HG02678 (cell line): ENCODE measurements at regions not wholly inside any gene's neighbourhood (a gene's known extent, or its start where the extent isn't known, plus 50 kb on each side); places are given as distances from the start of the nearest gene placed in this dataset.

Experiments
- ATAC-seq: cut with Tn5 transposase; IDR thresholded peaks from one replicate; pipeline ENCODE4 v1.9.1; 2021; ENCODE audit warnings: mild to moderate bottlenecking, moderate library complexity; ENCODE audit not compliant: unreplicated experiment

DNA sequence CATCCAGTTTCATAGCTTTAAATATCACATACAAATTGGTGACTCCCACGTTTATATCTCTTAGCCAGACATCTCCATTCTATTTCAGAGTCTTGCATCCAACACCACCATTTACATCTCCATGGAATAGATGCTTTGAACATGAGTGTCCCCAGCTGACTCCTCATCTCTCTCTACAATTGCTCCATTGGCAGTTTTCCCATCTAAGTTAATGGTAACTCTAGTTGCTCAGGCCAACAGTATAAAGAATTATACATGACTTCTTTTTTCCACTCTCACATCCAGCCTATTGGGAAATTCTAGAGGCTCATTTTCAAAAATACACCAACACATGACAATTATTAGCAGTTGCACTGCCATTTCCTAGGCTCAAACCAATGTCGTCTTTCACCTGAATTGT, 388.2 kb downstream of the STIM2 start:
- ATAC-seq, result no peak

DNA sequence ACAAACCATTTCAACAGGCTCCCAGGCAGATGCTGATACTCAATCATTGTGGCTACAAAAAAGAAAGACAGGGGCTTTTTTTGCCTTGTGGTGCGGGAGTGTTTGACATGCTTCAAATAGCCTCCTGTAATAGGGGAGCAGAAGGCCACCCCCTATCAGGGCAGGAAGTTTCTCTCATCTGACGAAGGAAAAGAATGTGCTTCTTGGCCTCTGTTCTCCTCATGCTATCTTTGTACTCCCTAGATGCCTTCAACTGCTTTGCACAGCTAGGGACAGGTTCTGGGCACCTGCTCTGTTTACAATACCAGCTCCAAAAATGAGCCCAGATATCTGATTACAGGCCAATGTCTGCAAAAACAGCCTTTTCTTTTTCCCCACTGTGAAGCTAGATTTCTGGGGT, 391.1 kb downstream of the STIM2 start:
- ATAC-seq, result no peak

DNA sequence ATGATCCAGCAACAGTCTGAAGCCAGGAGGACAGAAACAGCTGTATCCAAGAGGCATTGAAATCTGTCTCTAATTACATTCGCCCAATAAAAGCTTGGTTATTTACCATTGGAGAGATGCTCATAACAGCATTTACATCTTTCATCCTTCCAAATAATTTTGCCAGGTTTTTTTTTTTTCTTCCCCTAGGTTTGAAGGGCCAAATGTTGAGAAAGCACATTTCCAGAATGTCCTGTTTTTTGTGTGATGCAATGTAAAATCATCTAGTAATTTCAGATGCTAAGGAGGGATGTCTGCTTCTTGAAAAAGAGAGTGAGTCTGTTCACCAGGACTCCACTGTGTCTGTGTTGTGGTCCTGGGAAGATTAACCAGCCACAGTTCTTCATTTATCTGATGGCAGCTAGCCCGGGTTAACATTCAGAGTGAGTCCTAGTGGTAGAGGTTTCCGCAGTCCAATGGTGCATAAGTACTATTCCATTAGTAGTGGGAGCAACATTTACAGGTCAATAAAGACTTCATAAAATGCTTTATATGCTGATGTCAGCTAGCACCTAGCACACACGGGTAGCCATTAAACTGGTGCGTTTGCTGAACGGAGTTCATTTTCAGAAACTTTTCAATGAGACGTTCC, 406.8 kb downstream of the STIM2 start:
- no peak for ATAC-seq

DNA sequence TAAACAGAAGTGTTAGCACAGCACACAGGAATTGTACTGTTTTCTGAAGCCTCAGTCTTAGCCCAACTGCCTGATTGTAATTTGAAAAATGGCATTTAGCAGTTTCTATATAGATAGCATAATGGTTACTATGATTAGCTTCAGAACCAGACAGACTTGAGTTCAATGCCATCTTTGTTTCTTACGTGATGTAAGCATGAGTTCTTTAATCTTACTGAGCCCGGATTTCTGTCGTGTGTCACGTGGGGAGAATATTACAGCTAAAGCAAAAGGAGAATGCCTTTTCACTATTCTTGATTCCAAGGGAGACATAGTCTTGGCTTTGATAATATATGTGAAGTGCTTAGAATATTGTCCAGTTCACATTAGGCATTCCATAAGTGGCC, 407.3 kb downstream of the STIM2 start:
- no peak for ATAC-seq

DNA sequence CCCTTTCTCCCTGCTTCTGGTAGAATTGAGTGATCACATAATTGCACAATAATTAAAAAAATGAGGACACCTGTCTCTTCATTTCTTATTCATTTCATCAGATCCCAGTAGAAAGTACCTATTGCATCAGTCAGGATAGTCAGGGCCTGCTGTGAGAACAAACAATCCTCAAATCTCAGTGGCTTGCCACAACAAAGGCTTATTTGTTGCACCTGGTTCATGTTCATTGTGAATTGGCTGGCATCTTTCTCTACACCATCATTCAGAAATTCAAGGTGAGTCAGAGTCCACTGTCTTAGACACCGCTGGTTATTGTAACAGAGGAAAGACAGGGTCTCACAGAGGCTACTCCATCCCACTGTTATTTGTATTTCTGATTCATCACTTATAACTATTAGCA, 409.8 kb downstream of the STIM2 start:
- no peak for ATAC-seq

DNA sequence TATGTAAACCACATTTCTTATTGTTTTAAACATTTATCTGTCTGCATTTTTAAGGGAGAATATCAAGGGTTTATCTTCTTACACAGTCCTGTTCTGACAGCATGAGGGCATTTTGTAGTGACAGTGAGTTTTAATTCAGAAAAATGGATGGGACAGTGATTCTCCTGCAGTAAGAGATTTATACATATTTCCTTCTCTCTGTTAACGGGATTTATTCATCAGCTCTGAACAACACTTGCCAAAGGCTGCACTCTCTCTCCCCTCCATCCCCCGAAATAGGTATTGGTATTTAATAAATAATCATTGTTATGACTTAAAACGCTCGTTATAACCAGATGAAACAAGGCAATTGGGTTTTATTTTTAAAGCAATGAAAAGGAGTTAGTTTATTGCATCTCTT, 410.9 kb downstream of the STIM2 start:
- no peak for ATAC-seq

DNA sequence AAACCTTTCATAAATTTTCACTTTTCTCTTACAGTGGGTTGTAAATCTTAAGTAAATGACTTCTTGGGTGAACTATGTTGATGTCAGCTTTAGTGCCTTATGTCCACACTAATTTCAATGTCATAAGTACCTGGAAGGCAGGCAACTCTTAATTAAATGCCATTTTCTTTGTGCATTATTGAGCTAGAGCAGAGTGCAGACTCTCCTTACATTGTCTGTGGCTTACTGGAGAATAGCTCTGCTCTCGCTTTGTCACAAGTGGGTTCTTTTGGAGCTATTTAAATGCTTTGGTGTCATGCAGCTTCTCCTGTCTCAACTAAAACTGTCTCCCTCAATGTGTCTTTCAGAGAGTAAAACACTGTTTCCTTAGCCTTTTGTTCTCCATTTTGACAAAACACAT, 411.6 kb downstream of the STIM2 start:
- ATAC-seq, result no peak

DNA sequence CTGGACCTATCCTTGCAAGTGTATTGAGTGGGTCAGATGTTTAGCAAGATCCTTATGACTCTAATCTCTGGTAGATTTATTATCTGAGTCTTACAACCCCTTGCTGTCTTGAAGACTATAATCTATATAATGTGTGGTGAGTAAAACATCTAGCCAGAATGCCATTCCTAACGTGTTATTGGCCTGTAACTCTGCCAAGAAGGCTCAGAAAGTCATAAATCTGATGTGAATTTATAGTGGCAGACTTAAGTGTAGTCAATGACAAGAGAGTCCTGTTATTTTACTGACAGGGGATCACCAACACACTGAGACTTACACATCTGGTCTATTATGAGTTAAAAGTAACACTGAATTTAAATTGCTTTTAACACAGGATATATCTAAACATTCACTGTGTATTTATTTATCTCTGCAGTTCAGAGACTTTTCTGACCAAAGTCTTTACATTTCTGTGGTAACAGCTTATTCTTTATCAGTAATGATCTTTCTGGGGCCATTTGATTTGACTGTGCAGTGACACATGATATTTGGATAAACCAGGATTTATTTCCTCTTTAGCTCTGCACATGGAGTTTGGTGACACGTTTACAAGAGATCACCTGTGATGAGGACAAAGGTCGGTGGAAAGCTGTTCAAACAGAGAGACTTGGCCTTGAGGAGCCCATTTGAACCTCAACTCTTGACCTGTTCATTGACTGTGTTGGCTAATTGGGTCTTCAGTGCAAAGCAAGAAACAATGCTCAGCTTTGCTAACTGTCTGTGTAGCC, 415.8 kb downstream of the STIM2 start:
- no peak for ATAC-seq

DNA sequence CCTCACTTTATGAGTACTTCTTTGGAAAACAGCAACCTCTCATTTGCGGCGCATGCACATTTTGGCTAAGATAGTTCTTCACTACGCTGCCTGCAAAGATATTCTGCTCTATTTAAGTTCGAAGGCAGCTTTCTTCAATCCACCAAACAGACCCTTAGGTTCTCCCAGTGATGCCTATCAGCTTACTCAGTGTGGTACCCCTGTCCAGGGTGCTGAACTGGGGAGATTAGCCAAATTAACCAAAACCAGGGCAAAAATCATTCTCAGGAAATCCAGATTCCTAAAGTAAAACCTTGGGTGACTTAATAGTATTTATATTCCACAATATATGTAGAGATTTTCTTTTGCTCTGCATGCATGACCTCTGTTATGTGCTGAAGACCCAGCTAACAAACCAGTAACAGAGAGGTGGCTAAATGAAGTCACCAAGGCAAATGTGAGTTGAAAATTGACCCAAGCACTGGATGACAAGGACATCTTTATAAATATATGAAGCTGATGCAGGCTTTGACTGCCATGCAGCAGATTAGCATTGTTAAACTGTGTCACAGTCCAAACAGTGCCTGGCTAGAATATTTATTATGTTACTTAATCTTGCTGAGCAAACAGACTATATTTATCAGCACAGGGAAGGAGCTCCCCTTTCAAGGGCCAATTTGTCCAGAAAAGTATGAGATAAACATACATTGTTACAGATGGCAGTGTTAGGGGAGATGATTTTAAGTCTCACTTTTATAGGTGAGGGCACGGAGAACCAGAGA, 418.2 kb downstream of the STIM2 start:
- ATAC-seq, result no peak

DNA sequence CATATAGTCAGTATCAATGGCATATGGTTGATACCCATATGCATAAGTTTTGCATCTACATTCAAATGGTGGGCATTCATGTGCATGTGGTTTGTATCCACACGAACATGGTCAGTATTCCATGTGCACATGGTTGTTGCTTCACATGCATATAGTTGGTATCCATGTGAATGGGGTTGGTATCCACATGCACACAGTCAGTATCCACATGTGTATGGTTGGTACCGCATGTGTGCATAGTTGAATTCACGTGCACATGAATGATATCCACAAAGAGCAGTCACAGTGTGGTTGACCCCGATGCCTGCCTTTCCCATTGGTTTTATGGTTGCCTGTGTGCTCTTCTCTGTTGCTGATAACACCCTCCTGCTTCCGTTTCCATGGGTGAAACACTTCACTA, 427.9 kb downstream of the STIM2 start:
- no peak for ATAC-seq

DNA sequence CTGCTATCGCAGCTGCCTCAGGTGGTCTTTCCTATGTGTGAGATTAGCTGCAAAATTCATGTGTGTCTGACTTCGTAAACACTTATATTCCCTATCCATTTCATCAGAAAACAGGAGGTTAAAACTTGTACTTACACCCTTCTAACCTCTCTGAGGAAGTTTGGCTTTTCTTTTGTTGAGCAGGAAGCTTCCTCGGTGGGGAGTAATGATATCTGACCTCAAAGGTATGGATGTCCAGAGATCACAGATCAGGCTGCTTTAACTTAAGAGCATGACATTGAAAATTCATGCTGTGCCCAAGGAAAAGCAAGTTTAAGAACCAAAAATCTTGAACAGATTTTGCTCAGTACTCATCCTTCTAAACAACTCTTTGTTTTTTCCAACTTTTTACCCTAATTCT, 429.1 kb downstream of the STIM2 start:
- no peak for ATAC-seq

DNA sequence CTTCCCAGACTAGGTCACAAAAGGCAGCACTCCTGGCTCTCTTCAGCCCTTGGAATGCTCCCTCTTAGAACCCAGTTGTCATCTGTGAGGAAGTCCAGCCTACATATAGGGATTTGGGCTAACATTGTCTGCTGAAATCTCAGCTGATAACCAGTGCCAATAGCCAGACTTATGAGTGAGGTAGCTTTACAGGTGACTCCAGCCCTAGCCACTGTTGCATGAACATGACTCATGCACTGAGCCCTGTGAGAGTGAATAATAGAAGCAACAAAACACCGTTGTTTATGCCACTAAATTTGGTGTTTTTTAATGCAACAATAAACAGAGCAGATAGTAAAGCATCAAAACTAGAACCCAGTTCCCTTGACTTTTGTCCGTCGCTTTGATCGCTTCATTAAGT, 433.2 kb downstream of the STIM2 start:
- no peak for ATAC-seq

DNA sequence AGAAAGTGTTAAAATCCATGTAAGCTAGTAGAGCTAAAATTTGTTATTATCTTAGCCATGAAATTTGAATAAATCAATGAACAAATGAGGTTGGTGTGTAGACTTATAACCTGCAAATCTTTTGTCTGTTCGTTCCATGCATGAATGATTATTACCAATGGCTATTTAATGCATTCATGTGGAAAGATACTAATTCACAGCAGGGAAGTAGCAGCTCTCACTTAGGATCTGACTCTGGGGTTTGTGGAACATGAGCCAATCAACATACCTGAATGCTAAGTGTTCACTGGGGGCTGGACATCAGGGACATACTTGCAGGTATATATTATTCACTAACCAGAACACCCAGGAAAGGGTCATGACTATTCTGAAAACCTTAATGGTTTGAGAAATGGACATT, 444.1 kb downstream of the STIM2 start:
- ATAC-seq, result no peak

DNA sequence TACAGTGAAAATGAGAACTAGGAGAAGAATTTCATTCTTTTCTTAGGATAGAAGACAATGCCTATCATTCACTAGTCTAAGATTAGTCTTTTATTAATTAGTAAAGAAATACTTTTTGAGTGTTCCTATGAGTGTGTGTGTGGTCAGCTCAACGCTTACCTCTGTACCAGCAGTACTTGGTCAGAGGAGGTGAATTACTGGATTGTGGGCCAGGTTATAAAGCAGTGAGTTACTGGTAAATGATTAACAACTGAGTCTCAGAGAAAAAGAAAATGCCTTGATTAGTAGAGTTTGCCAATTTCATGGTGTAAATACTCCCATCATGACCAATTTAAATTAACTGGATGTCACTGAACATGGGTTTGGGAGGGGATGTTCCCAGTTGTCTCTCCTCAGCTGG, 444.6 kb downstream of the STIM2 start:
- ATAC-seq, result no peak

DNA sequence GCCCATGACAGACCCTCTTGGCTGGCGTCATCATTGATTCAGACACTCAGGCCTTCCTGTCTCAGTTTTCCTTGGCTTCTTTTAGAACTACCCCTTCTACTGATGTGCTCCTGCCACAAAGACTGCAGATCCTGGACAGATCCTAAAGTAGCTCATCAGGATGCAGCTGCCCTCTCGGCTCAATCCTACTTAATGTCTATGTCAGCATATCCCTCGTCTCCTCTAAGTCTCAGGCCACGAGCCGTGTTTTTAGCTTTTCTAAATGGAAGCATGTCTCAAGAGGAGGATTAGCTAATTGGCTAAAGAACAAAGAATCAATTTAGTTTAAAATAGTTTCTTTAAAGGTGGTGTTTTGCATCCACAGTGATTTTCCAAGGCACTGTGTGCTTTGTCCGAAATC, 447.7 kb downstream of the STIM2 start:
- ATAC-seq, result no peak

DNA sequence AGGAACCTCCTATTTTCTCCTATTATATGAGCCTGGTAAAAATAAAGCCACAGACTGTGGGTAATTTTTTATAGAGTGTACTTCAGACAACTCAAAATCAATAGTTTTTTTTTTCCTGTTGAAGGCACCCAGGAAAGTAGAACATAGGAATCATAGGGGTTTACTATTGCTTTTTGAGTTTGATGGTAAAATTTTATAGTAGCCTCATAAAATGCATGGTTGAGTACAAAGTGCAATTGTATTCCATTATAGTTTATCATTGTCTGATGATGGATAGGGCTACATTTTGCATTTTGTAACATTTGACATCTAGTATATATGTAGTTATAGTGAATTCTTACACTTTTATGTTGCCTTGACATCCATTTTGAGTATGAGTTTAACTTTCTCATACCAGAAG, 455.0 kb downstream of the STIM2 start:
- ATAC-seq, result no peak

DNA sequence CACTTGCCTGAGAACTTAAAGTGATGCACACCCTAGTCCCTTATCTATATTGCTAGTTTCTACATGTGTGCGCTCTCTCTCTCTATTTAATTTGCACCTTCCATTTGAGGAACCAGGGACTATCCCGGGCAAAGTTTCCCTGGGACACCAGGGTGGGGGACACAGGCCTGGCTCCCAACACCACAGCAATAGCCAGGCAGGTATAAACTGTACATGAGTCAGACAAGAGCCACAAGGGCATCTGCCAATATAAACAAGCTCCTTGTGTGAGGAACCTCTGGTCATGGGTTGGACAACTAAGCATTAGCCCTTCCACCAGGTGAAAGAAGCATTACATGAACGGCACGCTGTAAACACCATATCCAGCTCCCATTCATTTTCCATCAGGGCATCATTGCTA, 455.5 kb downstream of the STIM2 start:
- ATAC-seq, result no peak

DNA sequence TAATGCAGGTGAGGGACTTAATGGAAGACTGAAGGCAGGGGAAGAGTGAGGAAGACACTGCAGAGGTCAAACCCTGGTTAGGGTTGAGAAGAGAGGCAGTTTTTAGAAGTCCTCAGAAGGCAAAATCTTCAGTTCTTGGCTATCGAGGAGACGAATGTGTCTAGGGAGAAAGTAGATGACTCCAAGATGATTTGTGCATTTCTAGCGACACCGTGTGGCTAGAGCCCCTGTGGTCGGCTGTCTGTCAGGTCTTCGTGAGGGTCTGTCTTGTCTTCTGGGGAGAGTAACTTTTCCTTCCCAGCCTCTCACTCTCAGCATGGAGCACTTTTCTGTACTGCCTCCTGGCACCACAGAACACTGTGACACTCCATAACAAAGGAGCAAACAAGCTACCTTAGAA, 458.1 kb downstream of the STIM2 start:
- ATAC-seq, result no peak

DNA sequence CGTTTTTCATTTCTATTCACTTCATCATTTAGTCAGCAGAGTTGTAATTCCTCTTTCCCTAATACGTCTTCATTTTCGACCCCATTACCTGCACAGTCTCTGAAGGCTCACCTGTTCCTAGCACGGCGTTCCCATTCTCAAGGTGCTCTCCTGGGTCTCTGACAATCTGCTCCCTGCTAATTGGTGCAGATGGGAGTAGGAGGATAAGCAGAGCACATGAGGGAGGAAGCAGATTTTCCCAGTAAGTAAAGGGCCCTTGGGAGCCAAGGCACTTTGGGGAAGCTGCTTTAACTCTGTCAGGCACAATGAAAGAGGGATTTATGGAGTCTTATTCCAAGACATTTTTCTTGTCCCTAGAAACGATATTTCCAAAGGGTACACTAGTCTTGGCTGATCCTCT, 466.4 kb downstream of the STIM2 start:
- ATAC-seq, result no peak

DNA sequence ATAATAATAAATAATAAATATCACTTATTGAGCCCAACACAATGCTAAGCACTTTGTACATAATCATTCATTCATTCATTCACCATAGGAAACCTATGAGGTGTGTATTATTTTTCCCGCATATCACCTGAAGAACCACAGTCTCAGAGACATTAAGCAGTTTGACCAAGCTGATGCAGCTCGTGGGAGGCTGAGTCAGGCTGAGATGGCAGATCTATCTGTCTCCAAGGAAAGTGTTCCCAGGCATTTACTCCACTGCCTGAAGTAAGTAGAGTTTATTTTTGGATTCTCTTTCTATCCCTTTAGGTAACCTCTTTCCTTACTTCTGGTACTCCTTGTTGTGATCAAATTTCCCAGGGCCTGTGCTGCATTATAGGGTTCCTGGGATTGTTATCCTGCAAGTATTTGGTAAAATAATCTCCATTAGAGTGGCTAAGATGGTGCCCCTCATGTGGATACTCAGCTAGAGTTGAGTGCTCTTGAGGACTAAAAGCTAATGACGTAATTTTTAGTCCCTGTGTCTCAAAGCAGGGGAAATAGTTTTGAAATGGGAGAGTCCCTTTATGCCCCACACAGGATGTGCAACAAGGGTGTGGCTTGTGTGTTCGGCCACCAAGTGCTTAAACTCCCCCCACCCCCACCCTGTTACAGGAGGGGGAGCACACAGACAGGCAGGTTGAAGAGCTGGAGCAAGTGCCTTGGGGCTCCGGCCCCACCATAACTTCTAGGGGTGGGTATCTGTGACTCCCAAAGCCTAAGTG, 467.0 kb downstream of the STIM2 start:
- no peak for ATAC-seq

DNA sequence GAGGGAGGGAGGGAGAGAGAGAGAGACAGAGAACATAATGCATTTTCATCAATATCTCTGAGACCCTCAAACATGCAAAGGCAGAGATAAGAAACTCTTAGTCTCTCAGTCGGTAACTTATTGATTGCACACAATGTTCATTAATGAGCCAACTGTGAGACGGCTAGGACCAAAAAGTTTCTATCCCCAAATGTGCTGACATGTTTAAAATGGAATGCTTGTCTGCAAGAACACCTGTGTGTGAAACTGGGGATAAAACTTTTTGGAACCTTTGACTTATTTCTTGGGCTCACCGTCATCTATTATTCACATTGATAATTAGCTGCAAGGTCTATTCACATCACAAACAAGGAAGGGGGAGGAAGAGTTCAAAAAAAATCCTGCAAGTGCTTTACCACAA, 477.9 kb downstream of the STIM2 start:
- ATAC-seq, result no peak
